ENCODE measurements at regions not wholly inside any gene's neighbourhood (a gene's known extent, or its start where the extent isn't known, plus 50 kb on each side); places are given as distances from the start of the nearest gene placed in this dataset.
"Not testable (repeated sequence)": the region's sequence is repeated elsewhere in the genome, so short reads cannot be mapped to it uniquely, and the experiment has no call there.

DNA sequence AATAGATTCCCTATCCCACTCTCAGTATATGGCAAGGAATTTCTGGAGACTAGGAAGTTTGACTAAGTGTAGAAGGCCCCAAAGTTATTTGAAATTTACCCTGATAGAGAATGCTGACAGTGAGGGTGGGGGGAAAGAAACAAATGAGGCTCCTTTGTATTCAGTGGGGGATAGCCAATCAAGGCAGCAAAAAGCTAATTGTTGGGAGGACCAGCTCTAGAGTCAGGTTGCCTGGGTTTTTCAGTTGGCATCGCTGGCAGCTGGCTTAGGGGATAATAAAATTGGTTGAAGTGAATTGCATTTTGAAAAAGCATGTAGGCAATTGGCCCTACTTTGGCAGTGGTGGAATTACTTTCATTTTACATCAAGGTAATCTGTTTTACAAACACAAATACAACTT, 79.4 kb upstream of the STAM2 start:
- no peak overlapping the region for H3K27ac Mint-ChIP-seq
- peaks cover 10% of the 10 kb centered on the region for H3K27me3 Mint-ChIP-seq (ENCODE audit: low read depth, poor library complexity)
- H3K4me1 Mint-ChIP-seq, result no peaks in the 10 kb centered on the region
- no peak for DNase-seq
- no peaks in the 10 kb centered on the region for H3K9me3 Mint-ChIP-seq
- no peak overlapping the region for H3K4me3 Mint-ChIP-seq
- TF ChIP-seq, protein P1, sequence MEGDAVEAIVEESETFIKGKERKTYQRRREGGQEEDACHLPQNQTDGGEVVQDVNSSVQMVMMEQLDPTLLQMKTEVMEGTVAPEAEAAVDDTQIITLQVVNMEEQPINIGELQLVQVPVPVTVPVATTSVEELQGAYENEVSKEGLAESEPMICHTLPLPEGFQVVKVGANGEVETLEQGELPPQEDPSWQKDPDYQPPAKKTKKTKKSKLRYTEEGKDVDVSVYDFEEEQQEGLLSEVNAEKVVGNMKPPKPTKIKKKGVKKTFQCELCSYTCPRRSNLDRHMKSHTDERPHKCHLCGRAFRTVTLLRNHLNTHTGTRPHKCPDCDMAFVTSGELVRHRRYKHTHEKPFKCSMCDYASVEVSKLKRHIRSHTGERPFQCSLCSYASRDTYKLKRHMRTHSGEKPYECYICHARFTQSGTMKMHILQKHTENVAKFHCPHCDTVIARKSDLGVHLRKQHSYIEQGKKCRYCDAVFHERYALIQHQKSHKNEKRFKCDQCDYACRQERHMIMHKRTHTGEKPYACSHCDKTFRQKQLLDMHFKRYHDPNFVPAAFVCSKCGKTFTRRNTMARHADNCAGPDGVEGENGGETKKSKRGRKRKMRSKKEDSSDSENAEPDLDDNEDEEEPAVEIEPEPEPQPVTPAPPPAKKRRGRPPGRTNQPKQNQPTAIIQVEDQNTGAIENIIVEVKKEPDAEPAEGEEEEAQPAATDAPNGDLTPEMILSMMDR (IDR thresholded peaks at IDR 0.05), result no peak
- no peaks in the 10 kb centered on the region for H3K36me3 Mint-ChIP-seq (ENCODE audit: low read depth)

DNA sequence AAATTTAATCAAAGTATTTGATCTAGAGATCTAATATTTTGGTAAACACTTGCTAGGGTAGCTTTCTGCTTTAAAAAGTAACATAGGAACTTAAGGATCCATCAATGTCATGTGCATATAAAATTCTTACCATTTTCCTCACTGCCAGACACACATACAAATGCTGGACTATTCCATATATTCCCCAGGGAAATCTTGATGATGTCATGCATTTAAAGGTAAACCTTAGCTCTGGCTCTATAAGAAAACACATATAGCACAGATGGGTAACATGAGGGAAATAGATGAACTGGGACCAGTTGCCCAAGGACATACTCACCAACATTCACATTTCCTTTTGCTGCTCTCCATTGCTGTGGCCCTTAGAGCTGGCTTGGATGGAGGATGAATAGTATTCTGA, 79.1 kb upstream of the FMNL2 start:
- Mint-ChIP-seq H3K4me1 (no peaks in the 10 kb centered on the region), H3K27ac (no peak overlapping the region), H3K9me3 (peaks cover 6% of the 10 kb centered on the region), H3K27me3 (ENCODE audit: low read depth, poor library complexity) (peaks cover 10% of the 10 kb centered on the region), H3K4me3 (no peak overlapping the region), H3K36me3 (ENCODE audit: low read depth) (no peaks in the 10 kb centered on the region)
- DNase-seq, result no peak
- TF ChIP-seq, protein P1 (IDR thresholded peaks at IDR 0.05), result no peak

GRCh38 chr2:152260939-152261338, 74.0 kb upstream of the FMNL2 start:
- Mint-ChIP-seq H3K9me3 (peaks cover 14% of the 10 kb centered on the region), H3K36me3 (ENCODE audit: low read depth) (no peaks in the 10 kb centered on the region), H3K27ac (no peak overlapping the region), H3K4me1 (no peaks in the 10 kb centered on the region), H3K4me3 (no peak overlapping the region), H3K27me3 (ENCODE audit: low read depth, poor library complexity) (peaks cover 5% of the 10 kb centered on the region)
- TF ChIP-seq, protein P1 (IDR thresholded peaks at IDR 0.05), result no peak
- no peak for DNase-seq

GRCh38 chr2:152263911-152264310, 71.1 kb upstream of the FMNL2 start:
- Mint-ChIP-seq H3K36me3 (ENCODE audit: low read depth) (no peaks in the 10 kb centered on the region), H3K27ac (no peak overlapping the region), H3K9me3 (peaks cover 30% of the 10 kb centered on the region), H3K4me3 (no peak overlapping the region), H3K4me1 (no peaks in the 10 kb centered on the region), H3K27me3 (ENCODE audit: low read depth, poor library complexity) (peaks cover 2% of the 10 kb centered on the region)
- TF ChIP-seq, protein P1 (IDR thresholded peaks at IDR 0.05), result no peak
- DNase-seq, result no peak

GRCh38 chr2:152273732-152274260, 61.2 kb upstream of the FMNL2 start:
- peaks cover 79% of the 10 kb centered on the region for H3K9me3 Mint-ChIP-seq
- not testable (repeated sequence) for H3K4me1 Mint-ChIP-seq; H3K27me3 Mint-ChIP-seq (ENCODE audit: low read depth, poor library complexity); DNase-seq; H3K4me3 Mint-ChIP-seq; H3K27ac Mint-ChIP-seq
- peaks cover 15% of the 10 kb centered on the region for H3K36me3 Mint-ChIP-seq (ENCODE audit: low read depth)

- not testable (repeated sequence) for H3K27ac Mint-ChIP-seq; H3K27me3 Mint-ChIP-seq (ENCODE audit: low read depth, poor library complexity); DNase-seq; H3K4me3 Mint-ChIP-seq
- Mint-ChIP-seq H3K9me3 (peaks cover 60% of the 10 kb centered on the region), H3K4me1 (peaks cover 14% of the 10 kb centered on the region), H3K36me3 (ENCODE audit: low read depth) (peaks cover 17% of the 10 kb centered on the region)
Observed at GRCh38 chr2:152277896-152278295, 57.1 kb upstream of the FMNL2 start.

GRCh38 chr2:152278526-152278925, 56.4 kb upstream of the FMNL2 start:
- peaks cover 14% of the 10 kb centered on the region for H3K4me1 Mint-ChIP-seq
- no peak overlapping the region for H3K4me3 Mint-ChIP-seq
- TF ChIP-seq, protein P1 (IDR thresholded peaks at IDR 0.05), result no peak
- peaks cover 54% of the 10 kb centered on the region for H3K9me3 Mint-ChIP-seq
- H3K36me3 Mint-ChIP-seq (ENCODE audit: low read depth), result peaks cover 17% of the 10 kb centered on the region
- DNase-seq, result no peak
- no peak overlapping the region for H3K27ac Mint-ChIP-seq
- peaks cover 2% of the 10 kb centered on the region for H3K27me3 Mint-ChIP-seq (ENCODE audit: low read depth, poor library complexity)

DNA sequence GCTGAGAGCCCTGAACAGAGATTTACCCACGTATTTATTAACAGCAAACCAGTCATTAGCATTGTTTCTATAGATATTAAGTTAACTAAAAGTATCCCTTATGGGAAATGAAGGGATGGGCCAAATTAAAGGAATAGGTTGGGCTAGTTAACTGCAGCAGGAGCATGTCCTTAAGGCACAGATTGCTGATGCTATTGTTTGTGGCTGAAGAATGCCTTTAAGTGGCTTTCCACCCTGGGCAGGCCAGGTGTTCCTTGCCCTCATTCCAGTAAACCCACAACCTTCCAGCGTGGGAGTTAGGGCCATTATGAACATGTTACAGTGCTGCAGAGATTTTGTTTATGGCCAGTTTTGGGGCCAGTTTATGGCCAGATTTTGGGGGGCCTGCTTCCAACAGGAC, 55.6 kb upstream of the FMNL2 start:
- H3K27me3 Mint-ChIP-seq (ENCODE audit: low read depth, poor library complexity); DNase-seq; H3K27ac Mint-ChIP-seq; H3K4me3 Mint-ChIP-seq: not testable (repeated sequence)
- Mint-ChIP-seq H3K36me3 (ENCODE audit: low read depth) (peaks cover 17% of the 10 kb centered on the region), H3K4me1 (peaks cover 16% of the 10 kb centered on the region), H3K9me3 (peaks cover 45% of the 10 kb centered on the region)

Measured in nephron progenitor cell (in vitro differentiated cells).